Ascending aorta (tissue), 2 donors: ENCODE measurements at regions not wholly inside any gene's neighbourhood (a gene's known extent, or its start where the extent isn't known, plus 50 kb on each side); places are given as distances from the start of the nearest gene placed in this dataset.

ENCODE experiments used
- DNase-seq, 2 donors: peaks; one replicate each; pipeline ENCODE4 v3.0.0-alpha.2; 2019; ENCODE audit warnings: low spot score in 2 of 2
- H3K27ac ChIP-seq, 2 donors: fragments of 200-600 bp; sonication (generic); one replicate each; pipeline ENCODE4 v1.5.1; 2016 to 2017; ENCODE audit warnings: mild to moderate bottlenecking in 1 of 2
- H3K27me3 ChIP-seq: fragments of 200-600 bp; sonication (generic); one replicate; pipeline ENCODE4 v1.5.1; 2017
- H3K36me3 ChIP-seq, 2 donors: fragments of 200-600 bp; sonication (generic); one replicate each; pipeline ENCODE4 v1.5.1; 2016
- H3K4me1 ChIP-seq, 2 donors: fragments of 200-600 bp; sonication (generic); one replicate each; pipeline ENCODE4 v1.5.1; 2016 to 2017; ENCODE audit warnings: mild to moderate bottlenecking in 1 of 2
- H3K4me3 ChIP-seq, 2 donors: fragments of 200-600 bp; sonication (generic); one replicate each; pipeline ENCODE4 v1.5.1; 2016 to 2017; ENCODE audit warnings: mild to moderate bottlenecking in 1 of 2
- H3K9me3 ChIP-seq, 2 donors: fragments of 200-600 bp; sonication (generic); one replicate each; pipeline ENCODE4 v1.5.1; 2016
- CTCF ChIP-seq, 3 experiments: fragments of 200-600 bp in 2 of 3; fragments of 450-650 bp in 1 of 3; sonication (generic) in 2 of 3; IDR thresholded peaks; one replicate each; pipeline ENCODE4 v1.5.1; 2016 to 2019; ENCODE audit warnings: antibody characterized with exemption in 3 of 3, mild to moderate bottlenecking in 1 of 3, moderate library complexity in 1 of 3
- intact Hi-C: fragments of 100-400 bp; cut with DNase I; formaldehyde crosslinking; loops from one replicate; pipeline ENCODE4 v1.15.1; 2023

DNA sequence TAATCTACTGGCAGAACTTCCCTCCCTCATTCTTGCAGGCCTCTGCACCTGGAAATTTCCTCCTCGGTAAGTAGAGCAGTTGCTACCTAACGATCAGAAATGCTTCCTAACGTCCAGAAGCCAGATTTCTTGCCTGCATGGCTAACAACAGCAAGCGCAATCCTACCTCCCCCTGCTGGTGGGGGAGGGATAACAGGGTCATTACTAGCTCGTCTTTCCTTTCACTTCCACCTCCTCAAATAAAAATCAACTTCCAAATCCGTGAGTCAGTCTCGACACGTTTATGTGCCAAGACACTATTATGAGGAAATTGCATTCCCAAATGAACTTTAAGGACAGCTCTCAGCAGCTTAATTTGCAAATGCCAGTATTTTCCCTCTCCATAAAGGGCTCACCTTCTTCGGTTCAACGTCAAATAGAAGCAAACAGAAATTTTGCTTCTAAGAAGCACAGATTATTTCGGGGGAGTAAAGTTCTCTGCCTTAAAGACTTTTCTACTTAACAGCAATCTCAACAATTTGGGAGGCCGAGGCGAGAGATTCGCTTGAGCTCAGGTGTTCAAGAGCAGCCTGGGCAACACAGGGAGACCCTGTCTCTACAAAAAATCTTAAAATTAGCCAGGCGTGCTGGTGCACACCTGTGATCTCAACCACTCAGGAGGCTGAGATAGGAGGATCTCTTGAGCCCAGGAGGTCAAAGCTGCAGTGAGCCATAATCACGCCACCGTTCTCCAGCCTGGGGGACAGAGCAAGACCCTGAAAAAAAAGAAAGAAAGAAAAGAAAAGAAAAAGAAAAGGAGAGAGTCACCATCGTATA is 188.6 kb upstream of the PSMD7 start:
- H3K4me3 ChIP-seq: no peak overlapping the region
- H3K27ac ChIP-seq: no peak overlapping the region
- H3K9me3 ChIP-seq: no peaks in the 10 kb centered on the region
- no peaks in the 10 kb centered on the region for H3K36me3 ChIP-seq
- no peaks in the 10 kb centered on the region for H3K27me3 ChIP-seq
- no peak for TF ChIP-seq CTCF (IDR thresholded peaks at IDR 0.05)
- intact Hi-C loops: no loop called here
- no peaks in the 10 kb centered on the region for H3K4me1 ChIP-seq
- DNase-seq: no peak

DNA sequence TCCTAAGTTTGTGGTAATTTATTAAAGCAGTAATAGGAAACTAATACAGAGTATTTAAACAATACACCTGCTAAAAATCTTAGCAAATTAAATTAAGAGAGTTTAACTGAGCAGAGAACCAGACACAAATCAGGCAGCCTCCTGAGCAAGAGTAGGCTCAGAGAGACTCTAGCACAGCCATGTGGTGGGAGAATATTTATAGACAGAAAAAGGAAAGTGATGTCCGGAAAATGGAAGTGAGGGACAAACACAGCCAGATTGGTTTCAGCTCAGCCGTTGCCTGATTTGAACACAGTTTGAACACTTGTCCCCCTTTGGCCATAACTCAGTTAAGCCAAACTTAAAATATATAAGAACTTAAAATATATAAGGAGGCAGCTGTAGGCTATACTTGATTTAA is 192.6 kb upstream of the PSMD7 start:
- no peaks in the 10 kb centered on the region for H3K27me3 ChIP-seq
- no peaks in the 10 kb centered on the region for H3K36me3 ChIP-seq
- no peak for TF ChIP-seq CTCF (IDR thresholded peaks at IDR 0.05)
- intact Hi-C loops: no loop called here
- no peaks in the 10 kb centered on the region for H3K9me3 ChIP-seq
- H3K27ac ChIP-seq: no peak overlapping the region
- no peak overlapping the region for H3K4me3 ChIP-seq
- no peaks in the 10 kb centered on the region for H3K4me1 ChIP-seq
- no peak for DNase-seq

- Histone ChIP-seq H3K4me1 (no peaks in the 10 kb centered on the region), H3K9me3 (no peaks in the 10 kb centered on the region), H3K27me3 (no peaks in the 10 kb centered on the region), H3K4me3 (no peak overlapping the region), H3K36me3 (no peaks in the 10 kb centered on the region), H3K27ac (no peak overlapping the region)
- intact Hi-C loops: no loop called here
- no peak for TF ChIP-seq CTCF (IDR thresholded peaks at IDR 0.05)
- no peak for DNase-seq
These were observed 195.1 kb upstream of the PSMD7 start for GRCh38 chr16:74101379-74102137.

DNA sequence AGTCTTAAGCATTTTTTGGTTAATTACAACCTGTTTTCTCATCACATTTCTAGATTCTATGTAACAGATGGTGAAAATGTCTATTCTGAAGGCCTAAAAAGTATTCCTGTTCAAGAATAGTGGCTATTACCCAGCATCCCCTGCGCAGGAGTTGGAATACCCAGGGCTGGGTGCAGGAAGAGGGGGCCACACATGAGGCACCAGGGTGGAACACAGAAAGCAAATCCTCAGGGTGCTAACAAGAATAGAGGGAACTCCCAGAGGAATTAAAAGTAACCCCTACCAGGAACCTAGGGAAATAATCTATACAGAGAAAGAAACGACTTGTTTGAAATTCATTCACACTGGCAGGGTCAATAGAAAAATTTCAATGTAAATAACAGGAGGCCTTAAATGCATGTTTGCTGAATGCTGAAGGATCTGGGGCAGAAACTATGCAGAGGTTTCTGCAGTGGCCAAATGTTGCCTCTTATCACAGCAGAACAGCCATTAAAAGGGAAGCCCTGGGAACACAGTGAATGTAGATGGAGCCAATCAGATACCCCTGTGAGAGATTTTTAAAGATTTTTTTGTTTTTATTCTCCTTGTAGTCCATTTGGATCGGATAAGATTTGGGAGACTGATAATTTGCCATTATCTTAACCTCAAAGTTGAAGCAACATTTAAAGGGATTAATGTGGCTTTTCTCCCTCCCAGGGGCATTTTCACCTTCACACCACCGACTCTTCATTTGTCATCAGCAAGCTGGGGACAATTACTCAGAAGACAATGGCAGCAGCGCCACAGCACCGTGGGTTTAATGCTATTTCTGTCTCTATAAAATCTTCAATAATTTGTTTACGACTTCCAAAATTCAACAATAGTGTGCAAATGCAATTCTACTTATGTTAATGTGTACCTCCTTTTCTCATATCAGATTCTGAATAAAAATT is 196.0 kb upstream of the PSMD7 start:
- H3K36me3 ChIP-seq: no peaks in the 10 kb centered on the region
- intact Hi-C loops: no loop called here
- H3K27ac ChIP-seq: no peak overlapping the region
- no peaks in the 10 kb centered on the region for H3K9me3 ChIP-seq
- DNase-seq: no peak
- no peak for TF ChIP-seq CTCF (IDR thresholded peaks at IDR 0.05)
- H3K4me1 ChIP-seq: no peaks in the 10 kb centered on the region
- H3K4me3 ChIP-seq: no peak overlapping the region
- H3K27me3 ChIP-seq: no peaks in the 10 kb centered on the region

GRCh38 chr16:74099530-74099929 is 197.1 kb upstream of the PSMD7 start:
- Histone ChIP-seq H3K27me3 (no peaks in the 10 kb centered on the region), H3K27ac (no peak overlapping the region), H3K4me1 (no peaks in the 10 kb centered on the region), H3K9me3 (no peaks in the 10 kb centered on the region), H3K4me3 (no peak overlapping the region), H3K36me3 (no peaks in the 10 kb centered on the region)
- no peak for DNase-seq
- intact Hi-C loops: no loop called here
- TF ChIP-seq CTCF (IDR thresholded peaks at IDR 0.05): no peak
